CD4-positive, alpha-beta T cell (primary cell): ENCODE measurements at regions not wholly inside any gene's neighbourhood (a gene's known extent, or its start where the extent isn't known, plus 50 kb on each side); places are given as distances from the start of the nearest gene placed in this dataset.

ENCODE experiments used
- ATAC-seq: fragments of 200-7000 bp; cut with Tn5 transposase; one replicate; pipeline ENCODE4 v1.10.0; 2022; ENCODE audit warnings: mild to moderate bottlenecking; ENCODE audit not compliant: poor library complexity
- CTCF ChIA-PET: fragments of 350-600 bp; sonication (Branson Sonifier 250); formaldehyde crosslinking; loops from one replicate; lab custom pipeline; 2021; ENCODE audit warnings: antibody characterized with exemption, inconsistent platforms; lab: Charles Lee
- POLR2A ChIA-PET: fragments of 350-600 bp; sonication (Branson Sonifier 250); formaldehyde crosslinking; loops from one replicate; lab custom pipeline; 2021; ENCODE audit warnings: antibody characterized with exemption, inconsistent platforms; lab: Charles Lee
- DNase-seq, 14 experiments: peaks; one replicate each; pipeline ENCODE4 v3.0.0-alpha.2; 2013 to 2020; ENCODE audit warnings: mixed read lengths in 2 of 14
- H3K27ac ChIP-seq, 2 donors: one replicate each; pipeline versions ENCODE4 v1.5.1 to v1.7.0; 2013; ENCODE audit warnings: low read length in 2 of 2, low read depth in 1 of 2, mild to moderate bottlenecking in 1 of 2
- H3K27me3 ChIP-seq, 2 experiments: 1 replicate in 1 of 2; 2 replicates in 1 of 2; pipeline versions ENCODE4 v1.6.1 to v1.7.0; 2013; ENCODE audit warnings: low read length in 2 of 2, control low read depth in 1 of 2, mild to moderate bottlenecking in 1 of 2, moderate library complexity in 1 of 2; ENCODE audit not compliant: insufficient read depth in 2 of 2, control insufficient read depth in 1 of 2
- H3K36me3 ChIP-seq: one replicate; pipeline ENCODE4 v1.6.1; 2013; ENCODE audit warnings: low read length, control low read depth; ENCODE audit not compliant: insufficient read depth
- H3K4me1 ChIP-seq: one replicate; pipeline ENCODE4 v1.6.1; 2013; ENCODE audit warnings: low read length, control low read depth; ENCODE audit not compliant: insufficient read depth
- H3K4me3 ChIP-seq: one replicate; pipeline ENCODE4 v1.5.1; 2013; ENCODE audit warnings: mild to moderate bottlenecking, low read length, moderate library complexity
- H3K9me3 ChIP-seq, 2 experiments: 1 replicate in 1 of 2; 2 replicates in 1 of 2; pipeline versions ENCODE4 v1.6.1 to v1.7.0; 2013; ENCODE audit warnings: low read length in 2 of 2, mild to moderate bottlenecking in 2 of 2, control low read depth in 1 of 2, moderate library complexity in 1 of 2; ENCODE audit not compliant: control insufficient read depth in 1 of 2, insufficient read depth in 1 of 2
- H3K27ac Mint-ChIP-seq: one replicate; pipeline ENCODE4 v1.8.0; 2020; ENCODE audit warnings: mixed read lengths
- H3K27me3 Mint-ChIP-seq: one replicate; pipeline ENCODE4 v1.8.0; 2021; ENCODE audit warnings: mixed read lengths
- H3K36me3 Mint-ChIP-seq: one replicate; pipeline ENCODE4 v1.8.0; 2021; ENCODE audit warnings: low read depth, mixed read lengths
- H3K4me1 Mint-ChIP-seq: one replicate; pipeline ENCODE4 v1.8.0; 2021; ENCODE audit warnings: low read depth, mixed read lengths
- H3K4me3 Mint-ChIP-seq: one replicate; pipeline ENCODE4 v1.8.0; 2020; ENCODE audit warnings: mild to moderate bottlenecking, mixed read lengths
- H3K9me3 Mint-ChIP-seq: one replicate; pipeline ENCODE4 v1.8.0; 2020; ENCODE audit warnings: mixed read lengths
- intact Hi-C, 2 experiments: fragments of 100-400 bp; cut with DNase I in 1 of 2; cut with micrococcal nuclease in 1 of 2; formaldehyde crosslinking; loops; one replicate each; pipeline versions ENCODE4 v1.15.1 to v1.9.0; 2023 to 2025; cut with DNase I, micrococcal nuclease
- TF ChIP-seq, protein P1 (sequence below): fragments of 200-600 bp; IDR thresholded peaks from one replicate; pipeline ENCODE4 v1.8.0; 2022; ENCODE audit warnings: antibody characterized with exemption, mild to moderate bottlenecking

GRCh38 chr4:29983890-29984289 is 736.3 kb upstream of the PCDH7 start:
- no peaks in the 10 kb centered on the region for H3K27me3 ChIP-seq
- Mint-ChIP-seq H3K9me3 (no peaks in the 10 kb centered on the region), H3K27me3 (no peaks in the 10 kb centered on the region), H3K4me1 (no peaks in the 10 kb centered on the region), H3K36me3 (no peaks in the 10 kb centered on the region), H3K27ac (no peak overlapping the region), H3K4me3 (no peak overlapping the region)
- H3K4me3 ChIP-seq: no peak overlapping the region
- intact Hi-C loops: no loop called here
- no peaks in the 10 kb centered on the region for H3K4me1 ChIP-seq
- H3K36me3 ChIP-seq: no peaks in the 10 kb centered on the region
- DNase-seq (no peak), ATAC-seq (no peak)
- TF ChIP-seq, protein P1, sequence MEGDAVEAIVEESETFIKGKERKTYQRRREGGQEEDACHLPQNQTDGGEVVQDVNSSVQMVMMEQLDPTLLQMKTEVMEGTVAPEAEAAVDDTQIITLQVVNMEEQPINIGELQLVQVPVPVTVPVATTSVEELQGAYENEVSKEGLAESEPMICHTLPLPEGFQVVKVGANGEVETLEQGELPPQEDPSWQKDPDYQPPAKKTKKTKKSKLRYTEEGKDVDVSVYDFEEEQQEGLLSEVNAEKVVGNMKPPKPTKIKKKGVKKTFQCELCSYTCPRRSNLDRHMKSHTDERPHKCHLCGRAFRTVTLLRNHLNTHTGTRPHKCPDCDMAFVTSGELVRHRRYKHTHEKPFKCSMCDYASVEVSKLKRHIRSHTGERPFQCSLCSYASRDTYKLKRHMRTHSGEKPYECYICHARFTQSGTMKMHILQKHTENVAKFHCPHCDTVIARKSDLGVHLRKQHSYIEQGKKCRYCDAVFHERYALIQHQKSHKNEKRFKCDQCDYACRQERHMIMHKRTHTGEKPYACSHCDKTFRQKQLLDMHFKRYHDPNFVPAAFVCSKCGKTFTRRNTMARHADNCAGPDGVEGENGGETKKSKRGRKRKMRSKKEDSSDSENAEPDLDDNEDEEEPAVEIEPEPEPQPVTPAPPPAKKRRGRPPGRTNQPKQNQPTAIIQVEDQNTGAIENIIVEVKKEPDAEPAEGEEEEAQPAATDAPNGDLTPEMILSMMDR: no peak
- H3K27ac ChIP-seq: no peak overlapping the region
- peaks cover 0 to 6% of the 10 kb centered on the region in 2 experiments for H3K9me3 ChIP-seq
- POLR2A ChIA-PET: no interaction called here
- CTCF ChIA-PET: no interaction called here

DNA sequence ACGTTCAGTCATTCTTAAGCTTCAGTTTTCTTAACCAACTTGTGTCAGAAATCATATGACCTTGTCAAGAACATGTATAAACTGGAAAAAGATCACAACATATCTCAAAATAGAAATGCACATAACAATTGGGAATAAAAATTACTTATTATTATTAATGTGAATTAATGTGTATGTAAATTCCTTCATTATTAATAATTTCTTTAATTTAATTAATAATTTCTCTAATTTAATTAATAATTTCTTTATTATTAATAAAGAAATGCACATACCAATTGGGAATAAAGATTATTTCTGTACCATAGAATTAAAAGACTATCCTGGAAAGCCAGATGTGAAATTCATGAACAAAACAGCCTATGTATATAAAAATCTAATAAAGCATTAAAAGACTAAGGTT is 718.5 kb upstream of the PCDH7 start:
- DNase-seq (no peak), ATAC-seq (no peak)
- CTCF ChIA-PET: no interaction called here
- Mint-ChIP-seq H3K27me3 (no peaks in the 10 kb centered on the region), H3K9me3 (peaks cover 13% of the 10 kb centered on the region), H3K4me3 (no peak overlapping the region), H3K4me1 (no peaks in the 10 kb centered on the region), H3K27ac (no peak overlapping the region), H3K36me3 (no peaks in the 10 kb centered on the region)
- Histone ChIP-seq H3K36me3 (no peaks in the 10 kb centered on the region), H3K9me3 (no peaks in the 10 kb centered on the region), H3K27ac (no peak overlapping the region), H3K4me3 (no peak overlapping the region), H3K27me3 (no peaks in the 10 kb centered on the region), H3K4me1 (no peaks in the 10 kb centered on the region)
- intact Hi-C loops: no loop called here
- TF ChIP-seq, protein P1: no peak
- POLR2A ChIA-PET: no interaction called here

GRCh38 chr4:30002341-30002740 is 717.8 kb upstream of the PCDH7 start:
- intact Hi-C loops: no loop called here
- Histone ChIP-seq H3K27ac (no peak overlapping the region), H3K27me3 (no peaks in the 10 kb centered on the region), H3K36me3 (no peaks in the 10 kb centered on the region), H3K4me1 (no peaks in the 10 kb centered on the region), H3K4me3 (no peak overlapping the region), H3K9me3 (peaks cover 0 to 2% of the 10 kb centered on the region in 2 experiments)
- POLR2A ChIA-PET: no interaction called here
- Mint-ChIP-seq H3K27me3 (no peaks in the 10 kb centered on the region), H3K4me1 (no peaks in the 10 kb centered on the region), H3K36me3 (no peaks in the 10 kb centered on the region), H3K27ac (no peak overlapping the region), H3K4me3 (no peak overlapping the region), H3K9me3 (peaks cover 16% of the 10 kb centered on the region)
- no peak for ATAC-seq
- TF ChIP-seq, protein P1: no peak
- CTCF ChIA-PET: no interaction called here
- no peak for DNase-seq
